A549 (cell line): ENCODE measurements at regions not wholly inside any gene's neighbourhood (a gene's known extent, or its start where the extent isn't known, plus 50 kb on each side); places are given as distances from the start of the nearest gene placed in this dataset.

Source experiments
- ATAC-seq, 2 experiments: fragments of 200-7000 bp in 1 of 2; fragments of >200 bp in 1 of 2; cut with Nextera tagmentation in 1 of 2; cut with Tn5 transposase in 1 of 2; 3 replicates each; pipeline versions ENCODE4 v1.8.0 to v1.9.1; 2018 to 2020; ENCODE audit warnings: mild to moderate bottlenecking in 1 of 2, moderate library complexity in 1 of 2
- CTCF ChIA-PET: fragments of 300-600 bp; sonication (Branson Sonifier 250); formaldehyde crosslinking; extraction: SDS; loops from one replicate; lab custom pipeline; 2021; ENCODE audit warnings: antibody characterized with exemption, inconsistent platforms; lab: Yijun Ruan, JAX
- POLR2A ChIA-PET: fragments of 350-600 bp; formaldehyde crosslinking; extraction: SDS; loops from one replicate; lab custom pipeline; 2021; ENCODE audit warnings: antibody characterized with exemption, inconsistent platforms; lab: Yijun Ruan, JAX
- DNase-seq, 2 experiments: peaks; one replicate each; pipeline versions ENCODE4 v3.0.0 to v3.0.0-alpha.2; 2011 to 2016; ENCODE audit warnings: low read depth in 1 of 2, low spot score in 1 of 2
- FAIRE-seq: peaks from 2 replicates; lab custom pipeline; 2011; peaks lifted over from hg19 to GRCh38; lab: Jason Lieb, UNC
- H3K27ac ChIP-seq, 2 experiments: fragments of >200 bp; sonication (Bioruptor Twin); formaldehyde crosslinking; 3 replicates each; pipeline ENCODE4 v1.5.1; 2016 to 2017
- H3K4me1 ChIP-seq: fragments of >200 bp; sonication (Bioruptor Twin); formaldehyde crosslinking; 3 replicates; pipeline ENCODE4 v1.6.1; 2016
- H3K4me2 ChIP-seq: fragments of >200 bp; sonication (Bioruptor Twin); formaldehyde crosslinking; 3 replicates; pipeline ENCODE4 v1.6.1; 2016
- H3K4me3 ChIP-seq: fragments of >200 bp; sonication (Bioruptor Twin); formaldehyde crosslinking; 3 replicates; pipeline ENCODE4 v1.5.1; 2016
- H3K9me3 ChIP-seq: fragments of >200 bp; sonication (Bioruptor Twin); formaldehyde crosslinking; 3 replicates; pipeline ENCODE4 v1.6.1; 2016
- BHLHE40 ChIP-seq: IDR thresholded peaks from 2 replicates; pipeline ENCODE4 v1.6.1; 2012; ENCODE audit warnings: low read depth, low read length, inconsistent platforms
- CBX2 ChIP-seq: fragments of 200-600 bp; sonication (generic); IDR thresholded peaks from 2 replicates; pipeline ENCODE4 v1.6.1; 2016; ENCODE audit warnings: low read depth, mild to moderate bottlenecking, borderline replicate concordance
- CTCF ChIP-seq: fragments of >200 bp; sonication (Bioruptor Twin); formaldehyde crosslinking; IDR thresholded peaks from 3 replicates; pipeline ENCODE4 v1.5.1; 2016
- E2F6 ChIP-seq: IDR thresholded peaks from 2 replicates; pipeline ENCODE4 v1.6.1; 2012; ENCODE audit warnings: low read depth, borderline replicate concordance
- EHF ChIP-seq: fragments of 250-450 bp; sonication (Bioruptor Pico); IDR thresholded peaks from 2 replicates; pipeline ENCODE4 v1.5.0; 2020; ENCODE audit warnings: mild to moderate bottlenecking
- EHMT2 ChIP-seq: fragments of 200-600 bp; sonication (generic); IDR thresholded peaks from 2 replicates; pipeline ENCODE4 v1.6.1; 2016; ENCODE audit warnings: antibody characterized with exemption, low read depth, mild to moderate bottlenecking, moderate library complexity
- ELK1 ChIP-seq: fragments of 150-350 bp; IDR thresholded peaks from 2 replicates; pipeline ENCODE4 v1.6.1; 2014; ENCODE audit warnings: low read depth, mild to moderate bottlenecking, low read length
- FOSL2 ChIP-seq, 2 experiments: fragments of 450-650 bp in 1 of 2; fragments of >200 bp in 1 of 2; sonication (Bioruptor Twin) in 1 of 2; formaldehyde crosslinking; IDR thresholded peaks; 2 replicates each; pipeline versions ENCODE4 v1.5.0 to v1.6.1; 2016 to 2020; ENCODE audit warnings: mild to moderate bottlenecking in 1 of 2, moderate library complexity in 1 of 2
- GATA3 ChIP-seq: IDR thresholded peaks from 2 replicates; pipeline ENCODE4 v1.6.1; 2012; ENCODE audit warnings: borderline replicate concordance
- HEYL ChIP-seq: fragments of 250-450 bp; sonication (Bioruptor Pico); IDR thresholded peaks from 2 replicates; pipeline ENCODE4 v1.8.0; 2021; ENCODE audit warnings: mild to moderate bottlenecking, moderate library complexity
- HMGXB4 ChIP-seq: fragments of 250-450 bp; sonication (Bioruptor Pico); IDR thresholded peaks from 2 replicates; pipeline ENCODE4 v1.5.0; 2021; ENCODE audit warnings: mild to moderate bottlenecking, moderate library complexity, borderline replicate concordance
- HOXA7 ChIP-seq: fragments of 250-450 bp; sonication (Bioruptor Pico); IDR thresholded peaks from 2 replicates; pipeline ENCODE4 v1.5.0; 2020; ENCODE audit warnings: mild to moderate bottlenecking, moderate library complexity
- HOXB13 ChIP-seq: fragments of 250-450 bp; sonication (Bioruptor Pico); IDR thresholded peaks from 2 replicates; pipeline ENCODE4 v1.5.0; 2020; ENCODE audit warnings: low read depth, mild to moderate bottlenecking, moderate library complexity
- JUN ChIP-seq, 2 experiments: fragments of >200 bp; sonication (Bioruptor Twin); formaldehyde crosslinking; IDR thresholded peaks; 2 replicates in 1 of 2; 3 replicates in 1 of 2; pipeline ENCODE4 v1.6.1; 2016 to 2017
- MYC ChIP-seq: IDR thresholded peaks from 2 replicates; pipeline ENCODE4 v1.6.1; 2012; ENCODE audit warnings: mild to moderate bottlenecking, inconsistent platforms, low read length, improper control_type of control experiment, borderline replicate concordance
- NFE2L2 ChIP-seq: fragments of 150-350 bp; conservative IDR thresholded peaks from 2 replicates; pipeline ENCODE4 v1.6.1; 2014; ENCODE audit warnings: low read length
- NR3C1 ChIP-seq: fragments of >200 bp; sonication (Bioruptor Twin); formaldehyde crosslinking; IDR thresholded peaks from 3 replicates; pipeline ENCODE4 v1.6.1; 2017
- PHF8 ChIP-seq: fragments of 200-600 bp; sonication (generic); IDR thresholded peaks from 2 replicates; pipeline ENCODE4 v1.6.1; 2016; ENCODE audit warnings: low read depth, mild to moderate bottlenecking, antibody characterized with exemption, moderate library complexity, borderline replicate concordance
- POLR2AphosphoS2 ChIP-seq: conservative IDR thresholded peaks from 2 replicates; pipeline ENCODE4 v1.6.1; 2012; ENCODE audit warnings: low read length, improper control_type of control experiment, inconsistent platforms
- RAD21 ChIP-seq, 2 experiments: fragments of >200 bp in 1 of 2; sonication (Bioruptor Twin) in 1 of 2; formaldehyde crosslinking in 1 of 2; IDR thresholded peaks in 1 of 2; conservative IDR thresholded peaks in 1 of 2; 2 replicates in 1 of 2; 3 replicates in 1 of 2; pipeline ENCODE4 v1.6.1; 2012 to 2018; ENCODE audit warnings: inconsistent platforms in 1 of 2
- RCOR1 ChIP-seq: fragments of 150-350 bp; IDR thresholded peaks from 2 replicates; pipeline ENCODE4 v1.6.1; 2014; ENCODE audit warnings: antibody characterized with exemption, low read length, low read depth
- RFX5 ChIP-seq: fragments of 450-650 bp; IDR thresholded peaks from 2 replicates; pipeline ENCODE4 v1.7.1; 2014; ENCODE audit warnings: antibody characterized with exemption, mild to moderate bottlenecking, moderate library complexity
- RNF2 ChIP-seq: fragments of 200-600 bp; sonication (generic); IDR thresholded peaks from 2 replicates; pipeline ENCODE4 v1.6.1; 2016; ENCODE audit warnings: low read depth, mild to moderate bottlenecking, antibody characterized with exemption, moderate library complexity, borderline replicate concordance
- SREBF2 ChIP-seq: fragments of 450-650 bp; IDR thresholded peaks from 2 replicates; pipeline ENCODE4 v1.6.1; 2014; ENCODE audit warnings: mild to moderate bottlenecking, moderate library complexity
- TP53 ChIP-seq: fragments of 250-450 bp; sonication (Bioruptor Pico); IDR thresholded peaks from 2 replicates; pipeline ENCODE4 v1.5.0; 2021; ENCODE audit warnings: mild to moderate bottlenecking, moderate library complexity
- USF2 ChIP-seq: fragments of 450-650 bp; IDR thresholded peaks from 2 replicates; pipeline ENCODE4 v1.6.1; 2014; ENCODE audit warnings: antibody characterized with exemption
- ZC3H11A ChIP-seq: fragments of 450-650 bp; IDR thresholded peaks from 2 replicates; pipeline ENCODE4 v1.6.1; 2014; ENCODE audit warnings: antibody characterized with exemption, mild to moderate bottlenecking
- WGBS: methylation state at CpG from one replicate; pipeline ENCODE4 v1.1.6; 2017; ENCODE audit errors: missing lambda C conversion rate; 5-methylcytosine and 5-hydroxymethylcytosine counted together

- TF ChIP-seq E2F6 (no peak), HOXB13 (CRISPR knock-in tag) (no peak), ZC3H11A (no peak)
- TF ChIP-seq, all 56 proteins: peak for 0
These were observed 170.7 kb downstream of the HERPUD2 start (continued) for GRCh38 chr7:35524112-35524804.

GRCh38 chr7:35523292-35523691 is 171.6 kb downstream of the HERPUD2 start:
- FAIRE-seq (no peak), ATAC-seq (no peak), DNase-seq (no peak)
- H3K4me1 ChIP-seq = no peaks in the 10 kb centered on the region
- 41% methylated on average over 7 of the region's 7 CpGs for WGBS
- H3K9me3 ChIP-seq = no peaks in the 10 kb centered on the region
- no peak overlapping the region for H3K4me3 ChIP-seq
- ChIA-PET POLR2A (no interaction called here), CTCF (no interaction called here)
- TF ChIP-seq PHF8 (no peak), E2F6 (no peak), RFX5 (no peak), SREBF2 (no peak), CBX2 (no peak), RCOR1 (no peak), JUN (IDR thresholded peaks at IDR 0.05) (no peak), HOXB13 (CRISPR knock-in tag) (no peak), BHLHE40 (no peak), FOSL2 (IDR thresholded peaks at IDR 0.05) (no peak), FOSL2 (CRISPR knock-in tag; IDR thresholded peaks at IDR 0.05) (no peak), USF2 (no peak), NR3C1 (no peak), HMGXB4 (CRISPR knock-in tag) (no peak)
- no peak overlapping the region for H3K27ac ChIP-seq
- H3K4me2 ChIP-seq = no peak overlapping the region

GRCh38 chr7:35522697-35523096 is 172.2 kb downstream of the HERPUD2 start:
- FAIRE-seq (no peak), DNase-seq (no peak), ATAC-seq (no peak)
- H3K4me1 ChIP-seq = no peaks in the 10 kb centered on the region
- H3K4me2 ChIP-seq = no peak overlapping the region
- ChIA-PET CTCF (interaction anchor here (0.6 to 1.2 kb wide), 2 partner anchors 15 to 127 kb away, joined by 4 read pairs; no protein-coding TSS in a partner anchor), POLR2A (no interaction called here)
- H3K9me3 ChIP-seq = no peaks in the 10 kb centered on the region
- WGBS = 4% methylated on average over 5 of the region's 5 CpGs
- H3K27ac ChIP-seq = no peak overlapping the region
- H3K4me3 ChIP-seq = no peak overlapping the region
- TF ChIP-seq EHF (CRISPR knock-in tag) (no peak), MYC (no peak), PHF8 (no peak), RNF2 (no peak), NFE2L2 (no peak), TP53 (no peak), ZC3H11A (no peak), POLR2AphosphoS2 (no peak), CTCF (no peak), GATA3 (no peak), ELK1 (no peak), RAD21 (conservative IDR thresholded peaks at IDR 0.05 in 1 of 2, IDR thresholded peaks at IDR 0.05 in 1 of 2) (no peak), USF2 (no peak), EHMT2 (no peak), HEYL (CRISPR knock-in tag) (no peak), HOXA7 (CRISPR knock-in tag) (no peak)
